ENCODE measurements at regions not wholly inside any gene's neighbourhood (a gene's known extent, or its start where the extent isn't known, plus 50 kb on each side); places are given as distances from the start of the nearest gene placed in this dataset.

DNA sequence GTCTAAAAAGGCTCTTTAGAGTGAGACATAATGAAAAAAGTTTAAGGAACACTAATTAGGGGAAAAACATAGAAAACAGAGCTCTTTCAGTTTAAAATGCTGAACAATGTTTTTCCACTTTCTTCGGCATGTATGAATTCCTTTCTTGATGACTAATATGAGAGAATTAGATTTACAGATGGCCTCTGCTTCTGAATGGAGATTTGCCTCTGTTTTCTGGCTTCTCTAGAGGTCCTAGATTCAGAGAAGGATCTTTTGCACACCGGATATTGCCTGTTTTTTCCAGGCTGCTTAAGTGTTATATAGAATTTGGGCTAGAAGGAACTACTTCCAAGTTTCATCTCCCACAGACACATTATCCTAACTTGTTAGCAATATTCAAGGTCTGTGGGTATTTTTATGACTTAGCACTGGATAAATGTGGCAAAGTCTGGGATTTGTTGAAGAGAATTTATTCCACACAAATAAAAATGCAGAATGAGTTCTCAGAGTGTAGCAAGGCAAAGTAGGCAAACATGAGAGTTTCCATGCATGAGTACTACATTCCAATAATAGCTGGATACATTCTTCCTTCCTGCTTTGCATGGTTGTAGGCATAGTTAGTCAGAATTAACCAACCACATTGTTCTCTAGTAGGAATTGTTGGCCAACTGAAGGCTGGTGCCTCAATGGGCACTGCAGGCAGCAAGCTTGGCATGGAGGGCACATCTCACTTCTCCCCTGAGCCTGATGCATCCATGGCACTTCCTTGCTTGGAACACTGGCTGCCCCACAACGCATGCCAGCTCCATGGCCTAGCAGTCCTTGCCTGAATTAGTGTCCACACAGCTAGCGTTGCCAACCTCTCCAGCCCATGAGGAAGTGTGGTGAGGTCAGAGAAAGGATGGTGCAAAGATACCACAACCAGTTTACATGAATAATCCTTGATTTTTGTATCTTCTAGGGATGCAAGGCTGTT, 224.2 kb downstream of the CLIC5 start:
- no peak for DNase-seq

DNA sequence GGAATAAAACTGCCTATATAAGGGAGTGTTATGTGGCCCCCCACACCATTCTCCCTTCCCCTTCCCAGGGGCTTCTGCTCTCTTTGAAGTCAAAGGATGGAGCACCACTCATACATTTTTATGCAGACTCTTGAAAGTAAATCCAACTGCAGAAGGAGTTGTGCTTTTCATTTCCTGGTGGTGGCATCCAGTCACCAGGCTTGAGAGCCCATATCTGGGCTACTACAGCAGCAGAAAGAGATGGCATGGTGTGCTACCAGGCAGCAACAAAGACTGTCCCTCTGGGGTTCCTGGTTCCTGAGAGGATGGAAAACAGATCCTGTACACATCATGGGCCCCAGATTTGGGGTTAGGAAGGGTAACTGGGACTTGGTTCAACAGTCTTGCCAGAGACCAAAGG, 226.4 kb downstream of the CLIC5 start:
- no peak for DNase-seq

DNA sequence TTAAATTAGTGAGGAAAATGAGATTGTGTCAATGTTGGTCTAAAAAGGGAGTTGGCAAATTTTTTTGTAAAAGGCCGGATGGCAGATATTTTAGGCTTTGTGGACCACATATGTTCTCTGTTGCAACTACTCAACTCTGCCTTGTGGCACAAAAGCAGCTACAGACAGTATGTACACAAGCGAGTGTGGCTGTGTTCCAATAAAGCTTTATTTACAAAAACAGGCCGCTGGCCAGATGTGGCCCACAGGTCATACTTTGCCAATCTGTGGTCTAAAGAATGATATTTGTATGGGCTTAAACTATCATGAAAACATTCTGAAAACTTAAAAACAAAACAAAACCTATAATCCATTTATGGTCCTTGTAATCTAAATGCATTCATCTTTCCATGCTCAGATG, 228.3 kb downstream of the CLIC5 start:
- DNase-seq, result no peak

DNA sequence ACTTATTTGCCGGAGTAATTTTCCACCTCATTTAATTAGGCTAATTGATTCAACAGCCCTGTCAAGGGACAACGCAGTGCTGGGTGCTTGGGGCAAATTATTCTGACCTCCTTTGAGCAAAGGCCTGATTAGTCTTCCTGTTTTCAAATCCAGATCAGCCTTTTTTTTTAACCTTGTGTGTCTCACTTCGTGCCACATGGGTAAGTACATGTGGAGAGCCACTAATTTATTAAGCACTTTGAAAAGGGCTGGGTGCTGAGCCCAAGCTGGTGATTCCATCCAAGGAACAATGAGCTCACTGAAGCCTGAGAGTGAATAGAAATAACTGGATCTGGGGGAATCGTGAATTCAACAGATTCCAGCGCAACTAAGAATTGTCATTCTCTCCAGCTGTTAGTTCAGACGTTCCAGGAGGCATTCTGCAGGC, 229.3 kb downstream of the CLIC5 start:
- no peak for DNase-seq

DNA sequence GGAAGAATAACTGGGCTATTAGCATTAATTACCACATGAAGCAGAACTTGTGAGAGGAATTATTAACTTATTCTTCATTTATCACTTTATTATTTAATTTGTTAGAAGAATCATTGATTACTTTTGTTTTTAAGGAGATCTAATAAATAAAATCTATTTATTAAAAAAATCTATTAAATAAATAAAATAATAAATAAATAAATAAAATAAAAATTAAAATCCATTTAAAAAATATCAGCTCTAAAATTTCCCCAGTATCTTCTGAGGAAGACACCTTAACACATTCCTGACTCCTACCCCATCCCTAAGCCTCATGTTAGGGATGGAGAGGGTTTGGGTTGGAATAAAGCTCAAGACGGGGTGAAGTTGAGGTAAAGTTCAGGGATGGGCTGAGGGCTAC, 231.4 kb downstream of the CLIC5 start:
- DNase-seq, result no peak

DNA sequence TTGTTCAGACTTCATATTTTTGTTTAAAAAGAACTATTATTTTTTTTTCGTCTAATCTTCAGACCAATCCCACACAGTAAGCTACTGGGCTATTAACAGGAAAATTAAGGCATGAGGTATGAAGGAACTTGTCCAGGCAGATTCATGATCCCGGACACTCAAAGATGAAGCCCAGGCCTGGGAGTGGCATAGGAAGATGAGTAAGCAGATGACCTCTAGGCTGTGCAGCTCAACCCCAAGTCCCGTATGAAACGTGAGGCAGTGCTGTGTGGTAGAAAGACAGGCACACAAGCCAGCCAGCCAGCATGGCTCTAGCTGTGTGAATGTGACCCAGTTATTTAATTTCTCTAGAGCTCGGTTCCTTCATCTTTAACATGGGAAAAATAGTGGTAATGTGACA, 231.9 kb downstream of the CLIC5 start:
- no peak for DNase-seq

DNA sequence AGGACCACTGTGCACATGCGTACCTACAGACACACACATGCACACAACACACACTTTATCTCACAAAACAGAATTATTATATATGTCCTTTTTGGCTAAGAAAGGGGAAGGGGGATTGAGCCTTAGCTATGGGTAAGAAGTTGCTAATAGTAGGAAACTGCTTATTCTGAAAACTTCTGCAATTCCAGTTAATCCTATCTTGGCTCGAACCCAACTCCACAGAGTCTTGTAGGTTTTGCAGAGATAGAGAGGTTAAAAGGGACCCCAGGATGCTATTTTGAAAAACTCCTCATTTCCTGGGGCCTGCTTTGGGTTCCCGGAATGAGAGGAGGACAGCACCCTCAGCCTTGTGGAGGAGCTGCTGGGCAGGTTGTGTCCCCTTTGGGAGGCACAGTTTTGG, 233.8 kb downstream of the CLIC5 start:
- DNase-seq, result no peak

DNA sequence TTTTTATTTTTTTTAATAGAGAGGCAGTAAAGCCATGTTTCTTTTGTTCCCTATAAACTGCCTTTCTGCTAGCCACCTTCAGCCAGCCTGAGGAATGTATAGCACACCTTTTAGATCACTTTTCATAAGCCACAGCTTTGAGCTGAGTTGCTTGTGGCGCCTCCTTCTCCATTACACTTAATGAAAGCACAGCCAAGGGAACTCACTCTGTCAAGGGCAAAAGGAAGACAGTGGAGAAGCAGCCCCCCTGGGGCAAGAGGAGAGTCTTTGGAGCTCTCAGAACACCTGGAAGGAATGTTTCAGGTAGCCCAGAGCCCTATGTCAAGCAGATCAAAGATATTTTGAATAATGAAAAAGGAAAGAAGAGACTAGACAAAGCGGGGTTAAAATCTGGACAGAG, 235.1 kb downstream of the CLIC5 start:
- DNase-seq, result no peak

DNA sequence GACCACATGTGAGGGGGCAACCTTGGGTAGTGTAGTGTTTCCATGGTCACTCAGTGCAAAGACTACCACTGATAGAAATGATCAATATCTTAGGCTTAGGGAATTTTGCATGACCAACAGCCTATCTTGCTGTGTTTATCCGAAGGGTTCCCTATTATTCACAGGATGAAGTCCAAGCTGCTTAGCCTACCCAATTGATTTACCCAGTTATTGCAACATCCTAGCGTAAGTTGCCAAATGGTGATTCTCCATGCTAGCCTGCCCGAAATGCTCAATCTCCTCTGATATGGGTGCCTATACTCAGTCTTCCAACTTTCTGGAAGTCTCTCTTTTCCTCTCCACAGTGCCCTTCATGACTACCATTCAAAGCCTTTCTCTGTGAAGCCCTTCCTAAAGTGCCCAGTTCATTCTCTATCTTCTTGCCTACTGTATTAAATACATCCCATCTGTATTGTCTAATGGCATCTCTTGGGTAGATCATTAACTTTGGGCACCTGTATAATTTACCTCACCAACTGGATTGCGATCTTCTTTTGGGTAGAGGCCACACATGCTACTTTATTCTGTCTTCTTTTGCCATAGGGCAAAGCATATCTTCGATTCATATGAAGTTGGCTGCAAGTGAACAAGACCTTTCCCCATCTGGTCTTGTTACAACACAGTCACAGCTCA, 240.5 kb downstream of the CLIC5 start:
- DNase-seq, result no peak

DNA sequence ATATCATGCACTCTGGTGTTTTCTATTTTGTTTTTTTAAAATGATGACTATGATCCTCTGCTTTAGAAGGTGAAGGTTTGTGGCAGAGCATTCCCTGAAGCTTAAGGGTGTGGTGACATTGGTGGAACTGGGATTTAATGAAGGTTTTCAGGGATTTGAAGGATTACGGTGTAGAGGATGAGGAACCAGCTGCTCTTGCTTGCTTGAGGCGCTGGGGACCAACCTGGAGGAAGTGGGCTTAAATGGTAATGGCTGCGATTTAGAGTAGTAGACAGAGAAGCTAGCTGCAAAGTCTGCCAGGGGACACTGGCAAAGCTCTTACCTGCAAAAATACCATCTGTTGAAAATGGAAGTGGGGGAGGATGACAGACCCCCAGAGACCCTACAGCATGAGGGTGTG, 241.8 kb downstream of the CLIC5 start:
- no peak for DNase-seq

DNA sequence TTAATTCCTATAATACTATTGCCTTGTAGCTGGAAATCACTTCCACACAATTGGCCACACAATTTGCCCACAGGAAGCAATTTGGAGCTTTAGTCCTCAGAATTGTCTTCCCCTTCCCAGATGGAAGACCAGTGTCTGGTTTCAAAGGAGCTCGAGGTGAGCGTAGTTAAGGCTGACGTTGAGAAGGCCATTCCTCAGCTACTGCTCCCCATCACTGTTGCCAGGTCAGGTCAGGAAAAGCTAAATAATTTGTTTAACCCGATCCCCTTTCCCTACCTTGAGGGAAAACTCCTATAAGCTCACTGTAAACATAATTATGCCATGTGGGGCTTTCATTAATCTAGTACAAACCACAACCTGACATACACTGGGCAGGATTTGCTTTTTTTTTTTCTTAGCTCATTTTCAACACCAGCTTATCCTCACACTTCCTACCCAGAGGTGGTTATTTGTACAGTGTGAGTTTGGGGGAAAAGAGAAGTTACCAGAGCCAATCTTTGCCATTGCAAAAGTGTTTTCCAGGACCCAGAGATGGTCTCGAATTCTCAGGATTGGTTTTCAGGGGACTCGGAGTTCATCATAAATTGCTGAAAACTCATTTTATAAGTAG, 242.7 kb downstream of the CLIC5 start:
- no peak for DNase-seq

DNA sequence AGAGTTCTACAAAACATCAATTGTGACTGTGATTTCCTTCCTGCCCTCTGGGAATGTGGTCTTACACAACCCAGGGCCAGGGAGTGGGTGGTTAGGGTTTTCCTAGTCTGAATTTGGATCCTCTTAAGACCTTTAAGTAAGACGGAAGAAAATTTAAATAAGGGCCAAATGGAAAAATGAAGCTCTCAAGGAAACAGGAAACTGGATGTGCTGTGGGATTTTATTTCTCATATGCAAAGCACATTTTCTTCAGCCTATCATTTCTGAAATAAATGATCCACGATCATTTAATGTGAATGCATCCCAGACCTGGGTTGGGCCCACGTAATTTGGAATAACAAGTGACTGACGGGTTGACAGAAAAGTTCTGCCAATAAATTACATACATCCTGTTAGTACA, 243.6 kb downstream of the CLIC5 start:
- DNase-seq, result no peak

DNA sequence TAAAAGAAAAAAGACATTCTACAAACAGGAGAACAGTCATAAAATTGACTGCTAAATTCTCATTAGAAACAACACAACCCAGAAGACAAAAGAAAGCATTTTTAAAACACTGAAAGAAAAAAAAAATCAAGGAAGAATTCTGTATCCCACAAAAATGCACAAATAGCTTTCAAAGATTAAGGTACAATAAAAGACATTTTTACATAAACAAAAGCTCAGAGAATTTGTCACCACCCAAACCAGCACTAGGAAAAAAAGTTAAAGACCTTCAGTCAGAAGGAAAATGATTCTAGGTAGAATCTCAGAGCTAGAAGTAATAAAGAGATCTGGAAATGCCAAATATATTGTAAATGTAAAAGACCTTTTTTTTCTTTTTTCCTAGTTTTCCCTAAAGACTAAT, 252.4 kb downstream of the CLIC5 start:
- DNase-seq, result no peak

DNA sequence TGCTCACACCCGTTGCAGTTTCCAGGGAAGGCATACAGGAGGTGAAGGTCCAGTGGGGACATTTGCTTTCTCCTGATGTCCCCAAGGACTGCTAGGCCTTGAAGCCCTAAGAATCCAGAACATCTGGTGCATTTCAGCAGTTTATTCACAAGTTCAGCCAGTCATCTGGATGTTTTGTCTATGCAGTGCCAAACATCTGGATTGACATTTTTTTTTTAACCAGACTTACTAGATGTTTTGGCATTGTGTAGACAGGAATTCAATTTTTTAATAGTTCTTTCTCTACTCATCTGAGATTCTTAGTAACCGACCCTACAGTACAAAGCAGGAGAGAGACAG, 256.2 kb downstream of the CLIC5 start:
- no peak for DNase-seq

DNA sequence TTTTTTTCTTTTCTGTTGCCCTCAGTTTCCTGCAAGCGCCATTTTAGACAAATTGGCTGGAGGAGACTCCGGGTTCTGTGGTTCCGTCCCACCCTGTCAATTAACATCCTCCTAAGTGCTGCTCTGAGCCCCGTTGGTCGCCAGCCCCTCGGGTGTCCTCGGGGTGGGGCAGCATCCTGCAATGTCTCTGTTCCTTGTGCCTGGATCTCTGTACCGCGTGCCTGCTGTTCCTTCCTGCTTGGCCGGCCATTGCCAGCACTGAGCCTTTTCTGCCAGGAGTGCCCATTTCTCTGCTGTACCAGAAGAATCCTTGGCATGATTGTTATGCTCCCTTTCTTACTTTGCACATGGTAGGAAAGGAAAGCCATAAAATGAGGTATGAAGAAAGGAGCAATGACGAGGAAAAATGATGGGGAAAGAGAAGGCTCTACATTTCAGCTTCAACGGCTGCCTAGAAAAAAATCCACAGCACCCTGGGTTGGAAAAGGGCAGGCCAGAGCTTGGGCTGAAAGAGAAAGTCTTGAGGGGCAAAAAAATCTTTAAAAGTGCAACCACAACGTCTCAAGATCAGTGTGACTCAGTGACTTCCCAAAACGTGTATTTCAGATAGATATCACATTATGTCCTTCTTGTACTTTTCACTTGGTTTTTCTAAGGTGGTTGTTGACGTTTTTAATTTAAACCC, 256.7 kb downstream of the CLIC5 start:
- peak; percentile 16 for DNase-seq

DNA sequence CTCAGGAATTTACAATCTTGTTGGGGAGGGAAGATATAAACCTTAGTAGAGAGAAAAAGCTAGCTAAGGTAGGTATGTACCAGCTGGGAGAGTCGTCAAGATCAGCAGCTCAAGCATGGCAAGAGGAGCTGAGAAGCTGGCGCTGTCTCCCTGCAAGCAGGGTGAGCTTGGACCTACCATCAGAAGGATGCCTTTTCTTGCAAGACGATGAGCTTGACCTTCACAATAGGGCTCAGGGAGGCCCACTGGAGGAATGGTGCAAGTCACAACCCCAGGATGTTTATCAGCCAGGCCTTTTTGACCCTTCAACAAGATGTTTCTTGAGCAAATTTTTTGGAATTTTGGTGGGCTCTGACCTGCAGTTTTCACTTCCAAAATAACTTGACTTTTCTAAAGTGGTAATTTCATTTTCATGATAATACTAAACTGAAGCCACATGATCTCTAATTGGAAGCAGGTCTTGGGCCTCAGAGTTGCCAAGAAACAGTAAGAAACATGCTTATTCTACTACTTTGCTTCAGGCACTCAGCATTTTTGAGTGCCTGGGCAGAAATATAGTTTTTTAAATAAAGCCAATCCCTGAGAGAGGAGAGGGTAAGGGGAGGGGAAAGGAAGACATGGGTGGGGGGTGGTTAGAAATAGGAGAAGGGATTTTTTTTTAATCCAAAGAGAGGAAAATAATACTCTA, 258.1 kb downstream of the CLIC5 start:
- DNase-seq, result no peak

DNA sequence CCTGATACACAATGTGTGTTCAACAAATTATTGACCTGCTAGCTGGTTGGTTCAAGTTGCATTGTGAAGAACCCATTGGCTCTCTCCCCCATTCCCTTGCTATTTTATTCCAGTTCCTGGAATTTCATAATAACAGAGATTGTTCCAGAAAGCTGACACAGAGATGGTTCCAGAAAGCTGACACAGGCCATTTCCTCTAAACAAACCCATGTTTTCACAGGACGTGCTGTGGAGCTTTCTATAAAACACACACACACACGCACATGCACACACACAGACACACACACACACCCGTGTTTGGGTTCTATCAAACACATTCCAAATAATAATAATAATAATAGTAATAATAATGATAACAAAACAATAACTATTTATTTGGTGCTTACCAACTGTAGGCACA, 259.1 kb downstream of the CLIC5 start:
- DNase-seq, result no peak

DNA sequence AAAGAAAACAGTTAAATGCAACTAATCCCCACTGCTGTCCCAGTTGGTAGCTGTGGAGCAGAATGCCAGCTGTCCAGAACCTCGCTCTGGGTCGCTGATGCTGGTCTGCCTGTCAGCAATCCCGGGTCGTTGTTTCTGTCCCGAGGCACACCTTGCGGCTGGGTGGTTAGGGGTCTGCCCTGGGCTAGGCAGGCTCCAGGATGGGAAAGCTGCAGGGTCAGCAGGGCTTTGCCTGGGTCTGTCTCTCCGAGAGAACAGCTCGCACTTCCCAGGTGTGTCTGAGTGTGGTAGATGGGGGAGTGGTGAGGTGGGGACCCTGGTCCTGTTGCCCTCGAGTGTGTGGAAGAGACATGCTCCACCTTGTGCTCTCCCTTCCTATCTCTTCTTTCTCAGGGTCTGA, 261.2 kb downstream of the CLIC5 start:
- DNase-seq, result no peak

DNA sequence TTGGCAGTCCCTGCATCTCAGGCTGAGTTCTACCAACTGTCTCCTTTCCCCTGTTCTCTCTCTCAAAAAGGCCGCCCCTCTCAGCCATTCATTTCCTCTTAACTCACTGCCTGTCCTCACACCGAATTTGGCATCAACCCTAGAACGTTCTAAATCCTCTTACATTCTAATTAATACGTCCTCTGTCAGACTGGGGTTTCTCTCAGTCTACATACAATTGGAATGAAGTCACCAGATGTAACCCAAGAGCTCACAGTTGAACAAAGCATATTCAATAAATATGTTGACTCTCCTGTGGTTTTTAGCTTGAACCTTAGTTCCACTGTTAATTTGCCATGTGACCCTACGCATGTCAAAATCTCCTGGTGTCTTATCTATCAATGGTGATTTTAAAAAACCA, 269.6 kb downstream of the CLIC5 start:
- DNase-seq, result no peak

DNA sequence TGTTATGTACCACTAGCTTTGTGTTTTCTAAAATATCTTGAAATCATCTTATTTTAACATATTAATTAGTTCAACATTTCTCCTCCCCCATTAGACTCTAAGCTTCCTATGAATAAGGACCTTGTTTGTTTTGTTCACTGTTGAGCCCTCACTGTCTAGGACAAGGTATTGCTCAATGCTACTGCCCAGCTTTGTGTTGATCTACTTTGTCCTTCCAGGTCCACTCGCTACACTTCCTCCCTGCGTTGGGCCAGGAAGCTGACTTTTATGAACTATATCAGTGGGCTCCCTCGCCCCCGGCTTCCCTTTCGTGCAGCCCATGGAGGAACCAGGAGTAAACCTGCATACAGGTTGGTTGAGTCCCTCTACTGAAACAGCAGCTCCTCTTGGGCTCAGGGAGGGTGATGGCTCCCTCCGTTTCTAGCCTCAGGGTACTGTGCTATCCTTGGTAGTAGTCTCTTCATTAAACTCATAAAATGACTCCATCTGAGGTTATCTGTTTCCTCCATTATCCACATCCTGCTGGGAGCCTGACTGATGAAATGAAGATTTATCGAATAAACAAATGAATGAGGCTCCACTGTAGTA, 272.5 kb downstream of the CLIC5 start:
- no peak for DNase-seq

DNA sequence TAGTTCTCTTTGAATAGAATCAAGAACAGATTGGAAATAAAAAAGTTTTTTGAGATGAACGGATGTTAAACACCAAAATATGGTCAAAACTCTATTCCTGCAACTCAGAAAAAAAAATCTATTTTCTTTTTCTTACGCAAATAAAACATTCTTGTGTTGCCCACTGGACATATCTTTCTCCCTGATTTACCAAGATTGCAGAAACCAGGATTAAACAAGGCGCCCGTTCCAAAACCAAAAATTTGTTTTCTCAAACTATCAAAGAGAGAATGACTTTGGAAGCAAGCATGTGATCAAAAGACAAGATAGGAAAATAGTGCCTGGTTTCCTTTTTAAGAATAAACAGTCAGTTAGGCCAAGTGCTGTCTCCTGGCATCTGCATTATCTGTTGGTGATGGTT, 273.1 kb downstream of the CLIC5 start:
- no peak for DNase-seq

DNA sequence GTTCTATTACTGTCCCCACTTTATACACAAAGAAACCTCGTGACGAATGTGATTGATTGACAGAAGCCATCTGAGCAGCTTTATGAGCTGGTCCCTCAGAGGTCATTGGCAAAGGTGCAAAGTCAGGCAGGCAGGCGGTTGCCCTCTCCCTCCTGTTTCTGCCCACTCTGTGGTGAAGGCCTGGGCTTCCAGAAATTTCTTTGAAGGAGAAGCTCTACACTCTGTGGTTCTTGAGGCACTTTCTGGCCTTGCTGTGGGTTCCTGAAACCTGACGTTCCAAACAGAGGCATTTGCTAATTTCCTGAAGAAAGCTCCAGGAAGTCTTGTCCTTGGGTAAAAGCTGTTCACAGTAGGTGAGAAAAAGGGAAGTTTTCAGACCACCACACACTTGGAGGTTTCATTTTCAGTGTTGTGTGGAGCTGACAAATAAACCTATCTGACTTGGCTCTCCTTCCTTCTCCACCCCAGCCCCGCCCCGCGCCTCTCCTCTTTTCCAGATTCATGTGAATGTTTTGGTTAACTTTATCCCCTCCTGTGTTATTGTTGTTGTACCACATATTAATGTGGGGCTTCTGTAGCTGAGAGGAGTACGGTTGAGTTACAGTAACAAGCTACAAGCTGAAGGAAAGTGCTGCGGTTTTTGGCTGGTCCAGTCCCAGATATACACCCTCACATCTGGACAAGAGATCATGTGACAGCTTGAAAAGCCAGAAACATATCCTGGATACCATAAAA, 274.1 kb downstream of the CLIC5 start:
- DNase-seq, result peak; percentile 50

Data from activated CD4-positive, alpha-beta T cell treated with anti-CD3 and anti-CD28 coated beads, Interleukin-2, amount 50 U/mL, for 16 hours (primary cell).